ENCODE measurements at regions not wholly inside any gene's neighbourhood (a gene's known extent, or its start where the extent isn't known, plus 50 kb on each side); places are given as distances from the start of the nearest gene placed in this dataset.
"Not testable (repeated sequence)": the region's sequence is repeated elsewhere in the genome, so short reads cannot be mapped to it uniquely, and the experiment has no call there.

GRCh38 chr16:75820672-75821071 is 94.4 kb upstream of the CPHXL start:
- ChIA-PET CTCF (interaction anchor here (0.6 to 1.2 kb wide), 6 partner anchors 12 to 1370 kb away, joined by 3 to 5 read pairs (median 3); partner anchors contain the start of gene MON1B), POLR2A (interaction anchor here (0.8 kb wide), 1 partner anchor 12 kb away, joined by 3 read pairs; no protein-coding TSS in a partner anchor)
- no peak overlapping the region for H3K4me3 Mint-ChIP-seq (ENCODE audit: unreplicated experiment)
- no peak for TF ChIP-seq CTCF (IDR thresholded peaks at IDR 0.05; ENCODE audit: unreplicated experiment)
- H3K27me3 Mint-ChIP-seq (ENCODE audit: insufficient read depth, unreplicated experiment): no peaks in the 10 kb centered on the region
- H3K4me1 Mint-ChIP-seq (ENCODE audit: insufficient read depth, unreplicated experiment): peaks cover 20% of the 10 kb centered on the region
- intact Hi-C loops (cut with micrococcal nuclease): no loop called here
- peak; percentile 94 for DNase-seq (ENCODE audit: unreplicated experiment)
- peak overlapping the region; percentile 89 for H3K27ac Mint-ChIP-seq (ENCODE audit: low read depth, unreplicated experiment)
- H3K9me3 Mint-ChIP-seq (ENCODE audit: unreplicated experiment): no peaks in the 10 kb centered on the region
- no TSS peak for BruUV-seq (replicated peaks)
- H3K36me3 Mint-ChIP-seq (ENCODE audit: insufficient read depth, unreplicated experiment): no peaks in the 10 kb centered on the region

GRCh38 chr16:75821117-75821516 is 94.8 kb upstream of the CPHXL start:
- no peak for TF ChIP-seq CTCF (IDR thresholded peaks at IDR 0.05; ENCODE audit: unreplicated experiment)
- Mint-ChIP-seq H3K4me1 (ENCODE audit: insufficient read depth, unreplicated experiment) (peaks cover 20% of the 10 kb centered on the region), H3K4me3 (ENCODE audit: unreplicated experiment) (no peak overlapping the region), H3K27me3 (ENCODE audit: insufficient read depth, unreplicated experiment) (no peaks in the 10 kb centered on the region), H3K27ac (ENCODE audit: low read depth, unreplicated experiment) (peak overlapping the region; percentile 89), H3K9me3 (ENCODE audit: unreplicated experiment) (no peaks in the 10 kb centered on the region), H3K36me3 (ENCODE audit: insufficient read depth, unreplicated experiment) (no peaks in the 10 kb centered on the region)
- BruUV-seq (replicated peaks): no TSS peak
- intact Hi-C loops (cut with micrococcal nuclease): no loop called here
- ChIA-PET CTCF (interaction anchor here (0.6 to 1.2 kb wide), 7 partner anchors 12 to 1370 kb away, joined by 3 to 5 read pairs (median 3); partner anchors contain the start of gene MON1B), POLR2A (interaction anchor here (0.7 to 0.8 kb wide), 2 partner anchors 11 to 46 kb away, joined by 3 read pairs; no protein-coding TSS in a partner anchor)
- DNase-seq (ENCODE audit: unreplicated experiment): no peak

GRCh38 chr16:75825750-75826149 is 99.5 kb upstream of the CPHXL start:
- H3K27ac Mint-ChIP-seq (ENCODE audit: low read depth, unreplicated experiment); BruUV-seq (replicated peaks); POLR2A ChIA-PET; intact Hi-C loops (cut with micrococcal nuclease); CTCF ChIA-PET; H3K9me3 Mint-ChIP-seq (ENCODE audit: unreplicated experiment); H3K36me3 Mint-ChIP-seq (ENCODE audit: insufficient read depth, unreplicated experiment); H3K4me1 Mint-ChIP-seq (ENCODE audit: insufficient read depth, unreplicated experiment); H3K27me3 Mint-ChIP-seq (ENCODE audit: insufficient read depth, unreplicated experiment); H3K4me3 Mint-ChIP-seq (ENCODE audit: unreplicated experiment); DNase-seq (ENCODE audit: unreplicated experiment): not testable (repeated sequence)

- H3K27me3 Mint-ChIP-seq (ENCODE audit: insufficient read depth, unreplicated experiment); H3K4me1 Mint-ChIP-seq (ENCODE audit: insufficient read depth, unreplicated experiment); POLR2A ChIA-PET; intact Hi-C loops (cut with micrococcal nuclease); H3K27ac Mint-ChIP-seq (ENCODE audit: low read depth, unreplicated experiment); H3K36me3 Mint-ChIP-seq (ENCODE audit: insufficient read depth, unreplicated experiment); DNase-seq (ENCODE audit: unreplicated experiment); H3K9me3 Mint-ChIP-seq (ENCODE audit: unreplicated experiment); H3K4me3 Mint-ChIP-seq (ENCODE audit: unreplicated experiment); BruUV-seq (replicated peaks): not testable (repeated sequence)
- CTCF ChIA-PET: interaction anchor here (0.7 kb wide), 1 partner anchor 419 kb away, joined by 3 read pairs; no protein-coding TSS in a partner anchor
Observed at GRCh38 chr16:75827372-75828038, 101.2 kb upstream of the CPHXL start.

- H3K36me3 Mint-ChIP-seq (ENCODE audit: insufficient read depth, unreplicated experiment); H3K4me1 Mint-ChIP-seq (ENCODE audit: insufficient read depth, unreplicated experiment); H3K4me3 Mint-ChIP-seq (ENCODE audit: unreplicated experiment); DNase-seq (ENCODE audit: unreplicated experiment); intact Hi-C loops (cut with micrococcal nuclease); H3K27ac Mint-ChIP-seq (ENCODE audit: low read depth, unreplicated experiment); BruUV-seq (replicated peaks); H3K27me3 Mint-ChIP-seq (ENCODE audit: insufficient read depth, unreplicated experiment): not testable (repeated sequence)
- peaks cover 13% of the 10 kb centered on the region for H3K9me3 Mint-ChIP-seq (ENCODE audit: unreplicated experiment)
- CTCF ChIA-PET: interaction anchor here (0.6 kb wide), 1 partner anchor 594 kb away, joined by 3 read pairs; no protein-coding TSS in a partner anchor
- POLR2A ChIA-PET: interaction anchor here (0.7 kb wide), 1 partner anchor 20 kb away, joined by 3 read pairs; no protein-coding TSS in a partner anchor
Observed at GRCh38 chr16:75833385-75833784, 107.1 kb upstream of the CPHXL start.
